AG04449 (cell line): ENCODE measurements at regions not wholly inside any gene's neighbourhood (a gene's known extent, or its start where the extent isn't known, plus 50 kb on each side); places are given as distances from the start of the nearest gene placed in this dataset.

Experiments used
- CTCF ChIA-PET: fragments of 350-600 bp; formaldehyde crosslinking; extraction: SDS; loops from one replicate; lab custom pipeline; 2021; ENCODE audit warnings: antibody characterized with exemption; lab: Yijun Ruan, JAX
- POLR2A ChIA-PET: fragments of 400-600, 350-600 bp; formaldehyde crosslinking; extraction: SDS; loops from one replicate; lab custom pipeline; 2020; ENCODE audit warnings: antibody characterized with exemption, inconsistent platforms; lab: Yijun Ruan, JAX
- DNase-seq: peaks from one replicate; pipeline ENCODE4 v3.0.0-alpha.2; 2010; ENCODE audit warnings: low read depth, low spot score
- H3K4me3 ChIP-seq: 2 replicates; pipeline ENCODE4 v1.5.1; 2011; ENCODE audit warnings: low read depth, mild to moderate bottlenecking, control low read depth, low read length
- TF ChIP-seq, protein P1 (sequence below): IDR thresholded peaks from one replicate; pipeline ENCODE4 v1.5.1; 2011; ENCODE audit warnings: mild to moderate bottlenecking, moderate library complexity, low read length, control low read depth, inconsistent platforms; ENCODE audit not compliant: insufficient read depth; ENCODE audit errors: missing control alignments

DNA sequence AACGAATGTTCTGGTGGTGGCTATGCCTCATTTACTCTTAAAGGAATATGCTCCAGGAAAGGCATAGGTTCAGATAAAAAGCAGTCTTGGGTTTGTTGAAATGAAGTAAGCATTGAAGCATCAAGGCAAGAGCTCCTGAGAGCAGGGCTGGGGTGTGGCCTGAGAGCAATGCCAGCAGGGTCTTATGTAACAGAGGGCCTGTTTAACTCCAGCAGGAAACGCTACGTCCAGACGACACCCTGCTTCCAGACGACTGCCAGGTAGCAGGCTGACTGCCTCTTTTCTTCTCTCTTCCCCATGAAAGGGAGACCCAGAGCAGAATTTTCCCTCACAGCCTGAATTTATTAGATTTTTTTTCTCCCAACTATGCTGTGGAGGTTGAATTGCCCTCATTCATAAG is 127.2 kb upstream of the SLC5A12 start:
- DNase-seq, result no peak
- no peak overlapping the region for H3K4me3 ChIP-seq
- ChIA-PET POLR2A (no interaction called here), CTCF (interaction anchor here (1.2 kb wide), 1 partner anchor 125 kb away, joined by 3 read pairs; no protein-coding TSS in a partner anchor)
- TF ChIP-seq, protein P1, sequence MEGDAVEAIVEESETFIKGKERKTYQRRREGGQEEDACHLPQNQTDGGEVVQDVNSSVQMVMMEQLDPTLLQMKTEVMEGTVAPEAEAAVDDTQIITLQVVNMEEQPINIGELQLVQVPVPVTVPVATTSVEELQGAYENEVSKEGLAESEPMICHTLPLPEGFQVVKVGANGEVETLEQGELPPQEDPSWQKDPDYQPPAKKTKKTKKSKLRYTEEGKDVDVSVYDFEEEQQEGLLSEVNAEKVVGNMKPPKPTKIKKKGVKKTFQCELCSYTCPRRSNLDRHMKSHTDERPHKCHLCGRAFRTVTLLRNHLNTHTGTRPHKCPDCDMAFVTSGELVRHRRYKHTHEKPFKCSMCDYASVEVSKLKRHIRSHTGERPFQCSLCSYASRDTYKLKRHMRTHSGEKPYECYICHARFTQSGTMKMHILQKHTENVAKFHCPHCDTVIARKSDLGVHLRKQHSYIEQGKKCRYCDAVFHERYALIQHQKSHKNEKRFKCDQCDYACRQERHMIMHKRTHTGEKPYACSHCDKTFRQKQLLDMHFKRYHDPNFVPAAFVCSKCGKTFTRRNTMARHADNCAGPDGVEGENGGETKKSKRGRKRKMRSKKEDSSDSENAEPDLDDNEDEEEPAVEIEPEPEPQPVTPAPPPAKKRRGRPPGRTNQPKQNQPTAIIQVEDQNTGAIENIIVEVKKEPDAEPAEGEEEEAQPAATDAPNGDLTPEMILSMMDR, result no peak

GRCh38 chr11:26851291-26851690 is 129.4 kb upstream of the SLC5A12 start:
- no peak overlapping the region for H3K4me3 ChIP-seq
- no peak for DNase-seq
- TF ChIP-seq, protein P1, result no peak
- POLR2A ChIA-PET, result no interaction called here
- CTCF ChIA-PET, result interaction anchor here (1.1 kb wide), 1 partner anchor 130 kb away, joined by 3 read pairs; no protein-coding TSS in a partner anchor

DNA sequence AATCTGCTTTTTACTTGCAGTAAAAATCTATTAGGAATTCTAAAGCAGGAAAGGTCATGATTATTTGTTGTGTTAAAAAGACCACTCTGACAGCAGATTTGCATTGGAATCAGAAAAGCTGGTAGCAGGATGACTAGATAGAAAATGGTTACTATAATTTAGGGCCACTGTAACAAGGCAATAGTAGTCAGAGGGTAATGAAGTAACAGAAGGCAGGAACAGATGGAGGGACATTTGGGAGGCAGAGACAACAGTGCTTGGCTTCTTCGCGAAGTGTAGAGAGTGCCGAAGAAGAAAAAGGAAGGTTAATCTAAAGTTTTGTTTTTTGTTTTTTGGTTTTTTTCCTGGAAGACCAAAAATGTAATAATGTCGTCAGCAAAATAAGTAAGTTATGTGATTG is 129.8 kb upstream of the SLC5A12 start:
- CTCF ChIA-PET, result interaction anchor here (1.1 kb wide), 1 partner anchor 130 kb away, joined by 3 read pairs; no protein-coding TSS in a partner anchor
- DNase-seq, result no peak
- POLR2A ChIA-PET, result no interaction called here
- no peak overlapping the region for H3K4me3 ChIP-seq
- TF ChIP-seq, protein P1, result no peak

- H3K4me3 ChIP-seq, result no peak overlapping the region
- TF ChIP-seq, protein P1, result no peak
- CTCF ChIA-PET, result no interaction called here
- POLR2A ChIA-PET, result no interaction called here
- no peak for DNase-seq
Measured at GRCh38 chr11:26858098-26858497, 135.8 kb upstream of the FIBIN start.

DNA sequence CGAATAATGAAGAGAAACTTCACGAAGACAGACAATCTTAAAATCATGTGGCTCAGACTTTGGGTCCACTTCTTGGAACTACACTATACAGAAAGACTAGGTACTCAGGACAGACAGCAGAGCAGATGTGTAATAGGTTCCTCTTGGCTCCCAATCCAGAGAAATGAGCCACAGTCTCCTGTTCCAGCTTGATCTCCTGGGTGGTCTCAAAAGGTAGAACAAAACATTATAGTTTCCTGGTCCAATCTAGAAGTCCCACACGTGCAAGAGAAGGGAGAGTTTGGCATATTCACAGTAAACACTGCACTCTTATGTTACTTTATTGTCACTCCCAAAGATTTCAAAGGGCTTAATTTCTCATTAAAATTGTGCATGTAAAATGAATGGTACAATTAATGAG is 134.5 kb upstream of the FIBIN start:
- TF ChIP-seq, protein P1, result no peak
- H3K4me3 ChIP-seq, result no peak overlapping the region
- no peak for DNase-seq
- ChIA-PET POLR2A (no interaction called here), CTCF (interaction anchor here (0.6 kb wide), 1 partner anchor 80 kb away, joined by 3 read pairs; no protein-coding TSS in a partner anchor)

GRCh38 chr11:26860091-26860780 is 133.7 kb upstream of the FIBIN start:
- H3K4me3 ChIP-seq, result no peak overlapping the region
- ChIA-PET CTCF (interaction anchor here (0.8 to 1.2 kb wide), 2 partner anchors 81 to 625 kb away, joined by 3 read pairs; no protein-coding TSS in a partner anchor), POLR2A (no interaction called here)
- DNase-seq, result no peak
- TF ChIP-seq, protein P1, result no peak
